Stomach (tissue), 4 donors: ENCODE measurements at regions not wholly inside any gene's neighbourhood (a gene's known extent, or its start where the extent isn't known, plus 50 kb on each side); places are given as distances from the start of the nearest gene placed in this dataset.

Experiments
- EP300 ChIP-seq: sonication (generic); formaldehyde crosslinking; IDR thresholded peaks from one replicate; pipeline ENCODE4 v1.6.1; 2017; ENCODE audit warnings: antibody characterized with exemption
- POLR2A ChIP-seq, 4 donors: fragments of 450-650 bp; IDR thresholded peaks; one replicate each; pipeline ENCODE4 v1.6.1; 2016; ENCODE audit warnings: antibody characterized with exemption in 4 of 4, control low read depth in 2 of 4, mild to moderate bottlenecking in 1 of 4, moderate library complexity in 1 of 4
- POLR2AphosphoS5 ChIP-seq, 3 donors: sonication (generic); formaldehyde crosslinking; IDR thresholded peaks; one replicate each; pipeline ENCODE4 v1.6.1; 2016; ENCODE audit warnings: antibody characterized with exemption in 3 of 3
- TF ChIP-seq, protein P1 (sequence below), 7 experiments: fragments of 450-650 bp in 4 of 7; fragments of 200-600 bp in 3 of 7; sonication (generic) in 3 of 7; IDR thresholded peaks; one replicate each; pipeline ENCODE4 v1.5.1; 2016 to 2019; ENCODE audit warnings: antibody characterized with exemption in 7 of 7, control low read depth in 2 of 7, mild to moderate bottlenecking in 1 of 7

DNA sequence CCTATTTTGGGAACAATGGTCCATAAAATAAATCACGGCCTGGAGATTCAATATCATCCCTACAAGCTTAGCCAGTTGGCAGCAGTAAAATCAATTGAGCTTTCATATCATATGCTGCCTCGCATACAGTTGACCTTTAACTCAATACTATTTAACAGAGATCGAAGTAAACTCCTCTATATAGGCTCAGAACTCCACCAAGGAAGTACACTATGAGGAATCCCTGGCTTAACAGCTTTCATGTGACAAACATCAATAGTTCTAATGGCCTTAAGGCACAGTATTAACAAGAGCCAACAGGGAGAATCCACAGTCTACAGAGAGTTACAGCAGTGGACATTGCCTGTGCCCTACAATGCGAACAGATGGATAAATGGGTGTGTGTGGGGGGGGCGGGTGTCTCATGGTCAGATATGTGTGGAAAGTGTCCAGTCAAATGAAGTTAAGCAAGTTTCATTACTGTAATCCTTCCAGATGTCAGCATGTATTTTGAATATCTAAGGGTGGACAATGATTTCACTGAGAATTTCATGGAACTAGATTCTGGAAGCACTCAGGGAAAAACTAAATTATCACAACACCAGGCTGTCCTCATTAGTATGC is 98.2 kb upstream of the FAM9B start:
- TF ChIP-seq, protein P1, sequence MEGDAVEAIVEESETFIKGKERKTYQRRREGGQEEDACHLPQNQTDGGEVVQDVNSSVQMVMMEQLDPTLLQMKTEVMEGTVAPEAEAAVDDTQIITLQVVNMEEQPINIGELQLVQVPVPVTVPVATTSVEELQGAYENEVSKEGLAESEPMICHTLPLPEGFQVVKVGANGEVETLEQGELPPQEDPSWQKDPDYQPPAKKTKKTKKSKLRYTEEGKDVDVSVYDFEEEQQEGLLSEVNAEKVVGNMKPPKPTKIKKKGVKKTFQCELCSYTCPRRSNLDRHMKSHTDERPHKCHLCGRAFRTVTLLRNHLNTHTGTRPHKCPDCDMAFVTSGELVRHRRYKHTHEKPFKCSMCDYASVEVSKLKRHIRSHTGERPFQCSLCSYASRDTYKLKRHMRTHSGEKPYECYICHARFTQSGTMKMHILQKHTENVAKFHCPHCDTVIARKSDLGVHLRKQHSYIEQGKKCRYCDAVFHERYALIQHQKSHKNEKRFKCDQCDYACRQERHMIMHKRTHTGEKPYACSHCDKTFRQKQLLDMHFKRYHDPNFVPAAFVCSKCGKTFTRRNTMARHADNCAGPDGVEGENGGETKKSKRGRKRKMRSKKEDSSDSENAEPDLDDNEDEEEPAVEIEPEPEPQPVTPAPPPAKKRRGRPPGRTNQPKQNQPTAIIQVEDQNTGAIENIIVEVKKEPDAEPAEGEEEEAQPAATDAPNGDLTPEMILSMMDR (IDR thresholded peaks at IDR 0.05): no peak
- no peak for TF ChIP-seq POLR2A (IDR thresholded peaks at IDR 0.05)
- no peak for TF ChIP-seq POLR2AphosphoS5 (IDR thresholded peaks at IDR 0.05)
- TF ChIP-seq EP300: no peak
